KOPT-K1 (cell line): ENCODE measurements at regions not wholly inside any gene's neighbourhood (a gene's known extent, or its start where the extent isn't known, plus 50 kb on each side); places are given as distances from the start of the nearest gene placed in this dataset.

ENCODE experiments used
- H3K27ac ChIP-seq: fragments of 200-600 bp; sonication (generic); 2 replicates; pipeline ENCODE4 v1.5.1; 2016; ENCODE audit warnings: antibody characterized with exemption, mild to moderate bottlenecking, low read depth, low read length; ENCODE audit not compliant: poor library complexity, severe bottlenecking
- H3K36me3 ChIP-seq: fragments of 200-600 bp; sonication (generic); 2 replicates; pipeline ENCODE4 v1.5.1; 2017; ENCODE audit warnings: antibody characterized with exemption, mild to moderate bottlenecking, low read length, moderate library complexity; ENCODE audit not compliant: insufficient read depth
- H3K9me3 ChIP-seq: fragments of 200-600 bp; sonication (generic); 2 replicates; pipeline ENCODE4 v1.5.1; 2017; ENCODE audit warnings: antibody characterized with exemption, low read length, mild to moderate bottlenecking; ENCODE audit not compliant: insufficient read depth, poor library complexity, severe bottlenecking

GRCh38 chr16:86064431-86065250 is 165.7 kb downstream of the IRF8 start:
- Histone ChIP-seq H3K36me3 (no peaks in the 10 kb centered on the region), H3K9me3 (no peaks in the 10 kb centered on the region), H3K27ac (no peak overlapping the region)

GRCh38 chr16:86065711-86066110 is 166.7 kb downstream of the IRF8 start:
- Histone ChIP-seq H3K9me3 (no peaks in the 10 kb centered on the region), H3K36me3 (no peaks in the 10 kb centered on the region), H3K27ac (no peak overlapping the region)

- Histone ChIP-seq H3K36me3 (no peaks in the 10 kb centered on the region), H3K27ac (no peak overlapping the region), H3K9me3 (no peaks in the 10 kb centered on the region)
Observed at GRCh38 chr16:86066811-86067210, 167.8 kb downstream of the IRF8 start.

- H3K27ac ChIP-seq: no peak overlapping the region
- H3K36me3 ChIP-seq: no peaks in the 10 kb centered on the region
- no peaks in the 10 kb centered on the region for H3K9me3 ChIP-seq
Observed at GRCh38 chr16:86067516-86067915, 168.6 kb downstream of the IRF8 start.

GRCh38 chr16:86067936-86068335 is 169.0 kb downstream of the IRF8 start:
- Histone ChIP-seq H3K9me3 (no peaks in the 10 kb centered on the region), H3K27ac (no peak overlapping the region), H3K36me3 (no peaks in the 10 kb centered on the region)

GRCh38 chr16:86068722-86069121 is 169.8 kb downstream of the IRF8 start:
- Histone ChIP-seq H3K36me3 (no peaks in the 10 kb centered on the region), H3K9me3 (no peaks in the 10 kb centered on the region), H3K27ac (no peak overlapping the region)

- no peak overlapping the region for H3K27ac ChIP-seq
- no peaks in the 10 kb centered on the region for H3K36me3 ChIP-seq
- no peaks in the 10 kb centered on the region for H3K9me3 ChIP-seq
Observed at GRCh38 chr16:86069736-86070298, 170.9 kb downstream of the IRF8 start.

GRCh38 chr16:86070484-86070883 is 171.5 kb downstream of the IRF8 start:
- H3K9me3 ChIP-seq: no peaks in the 10 kb centered on the region
- no peak overlapping the region for H3K27ac ChIP-seq
- H3K36me3 ChIP-seq: no peaks in the 10 kb centered on the region

- Histone ChIP-seq H3K9me3 (no peaks in the 10 kb centered on the region), H3K27ac (no peak overlapping the region), H3K36me3 (no peaks in the 10 kb centered on the region)
Observed at GRCh38 chr16:86070971-86071370, 172.0 kb downstream of the IRF8 start.

- no peak overlapping the region for H3K27ac ChIP-seq
- no peaks in the 10 kb centered on the region for H3K36me3 ChIP-seq
- no peaks in the 10 kb centered on the region for H3K9me3 ChIP-seq
Observed at GRCh38 chr16:86071611-86072240, 172.8 kb downstream of the IRF8 start.

- H3K27ac ChIP-seq: no peak overlapping the region
Observed at GRCh38 chr16:86072328-86073102, 173.6 kb downstream of the IRF8 start.

GRCh38 chr16:86073103-86073625 is 174.2 kb downstream of the IRF8 start:
- Histone ChIP-seq H3K36me3 (no peaks in the 10 kb centered on the region), H3K9me3 (no peaks in the 10 kb centered on the region), H3K27ac (no peak overlapping the region)

More at GRCh38 chr16:86072328-86073102, 173.6 kb downstream of the IRF8 start:
- Histone ChIP-seq H3K36me3 (no peaks in the 10 kb centered on the region), H3K9me3 (no peaks in the 10 kb centered on the region)

- H3K9me3 ChIP-seq: no peaks in the 10 kb centered on the region
- H3K36me3 ChIP-seq: no peaks in the 10 kb centered on the region
- H3K27ac ChIP-seq: no peak overlapping the region
Observed at GRCh38 chr16:86073763-86074493, 175.0 kb downstream of the IRF8 start.

GRCh38 chr16:86074651-86075487 is 175.9 kb downstream of the IRF8 start:
- Histone ChIP-seq H3K36me3 (no peaks in the 10 kb centered on the region), H3K27ac (no peak overlapping the region), H3K9me3 (no peaks in the 10 kb centered on the region)
